ENCODE measurements at regions not wholly inside any gene's neighbourhood (a gene's known extent, or its start where the extent isn't known, plus 50 kb on each side); places are given as distances from the start of the nearest gene placed in this dataset.

DNA sequence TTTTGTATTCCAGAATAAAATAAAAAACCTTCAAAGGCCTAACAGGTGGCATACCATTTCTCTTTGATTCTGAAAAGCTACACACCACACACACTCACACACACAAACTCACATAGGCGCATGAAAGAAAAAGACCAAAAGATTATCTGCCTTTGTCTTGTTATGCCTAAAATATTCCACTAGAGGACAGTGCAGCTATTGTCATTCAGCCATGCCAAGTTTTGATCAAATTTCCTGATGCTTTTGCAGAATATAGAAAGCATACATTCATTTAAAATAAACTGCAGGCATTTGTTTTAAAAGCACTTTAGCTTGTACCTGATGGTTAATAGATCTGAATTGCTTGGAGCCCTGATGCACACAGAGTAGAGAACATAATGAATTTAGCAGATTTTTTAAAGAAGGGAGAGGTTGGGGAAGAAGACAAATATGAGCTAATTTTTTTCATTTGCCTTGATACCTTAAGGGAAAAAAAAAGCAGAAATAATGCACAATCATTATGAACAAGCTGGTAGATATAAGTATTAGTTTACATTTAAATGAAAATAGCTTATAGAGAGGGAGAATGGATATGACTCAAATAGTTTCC is 1766.9 kb upstream of the SEL1L start:
- intact Hi-C loops (cut with DNase I), result no loop called here
- H3K27me3 ChIP-seq, result no peaks in the 10 kb centered on the region
- TF ChIP-seq, protein P1, sequence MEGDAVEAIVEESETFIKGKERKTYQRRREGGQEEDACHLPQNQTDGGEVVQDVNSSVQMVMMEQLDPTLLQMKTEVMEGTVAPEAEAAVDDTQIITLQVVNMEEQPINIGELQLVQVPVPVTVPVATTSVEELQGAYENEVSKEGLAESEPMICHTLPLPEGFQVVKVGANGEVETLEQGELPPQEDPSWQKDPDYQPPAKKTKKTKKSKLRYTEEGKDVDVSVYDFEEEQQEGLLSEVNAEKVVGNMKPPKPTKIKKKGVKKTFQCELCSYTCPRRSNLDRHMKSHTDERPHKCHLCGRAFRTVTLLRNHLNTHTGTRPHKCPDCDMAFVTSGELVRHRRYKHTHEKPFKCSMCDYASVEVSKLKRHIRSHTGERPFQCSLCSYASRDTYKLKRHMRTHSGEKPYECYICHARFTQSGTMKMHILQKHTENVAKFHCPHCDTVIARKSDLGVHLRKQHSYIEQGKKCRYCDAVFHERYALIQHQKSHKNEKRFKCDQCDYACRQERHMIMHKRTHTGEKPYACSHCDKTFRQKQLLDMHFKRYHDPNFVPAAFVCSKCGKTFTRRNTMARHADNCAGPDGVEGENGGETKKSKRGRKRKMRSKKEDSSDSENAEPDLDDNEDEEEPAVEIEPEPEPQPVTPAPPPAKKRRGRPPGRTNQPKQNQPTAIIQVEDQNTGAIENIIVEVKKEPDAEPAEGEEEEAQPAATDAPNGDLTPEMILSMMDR (IDR thresholded peaks at IDR 0.05), result peak in 1 of 3 experiments; percentile 44
- TF ChIP-seq POLR2AphosphoS5 (IDR thresholded peaks at IDR 0.05; ENCODE audit: insufficient read depth in 1 of 2, low read depth in 1 of 2), result no peak
- no peak overlapping the region for H3K4me3 ChIP-seq
- H3K36me3 ChIP-seq, result no peaks in the 10 kb centered on the region
- H3K9me3 ChIP-seq, result no peaks in the 10 kb centered on the region
- no peak for DNase-seq (ENCODE audit: extremely low spot score in 2 of 2)
- no peak overlapping the region for H3K27ac ChIP-seq
- no peaks in the 10 kb centered on the region for H3K4me1 ChIP-seq

DNA sequence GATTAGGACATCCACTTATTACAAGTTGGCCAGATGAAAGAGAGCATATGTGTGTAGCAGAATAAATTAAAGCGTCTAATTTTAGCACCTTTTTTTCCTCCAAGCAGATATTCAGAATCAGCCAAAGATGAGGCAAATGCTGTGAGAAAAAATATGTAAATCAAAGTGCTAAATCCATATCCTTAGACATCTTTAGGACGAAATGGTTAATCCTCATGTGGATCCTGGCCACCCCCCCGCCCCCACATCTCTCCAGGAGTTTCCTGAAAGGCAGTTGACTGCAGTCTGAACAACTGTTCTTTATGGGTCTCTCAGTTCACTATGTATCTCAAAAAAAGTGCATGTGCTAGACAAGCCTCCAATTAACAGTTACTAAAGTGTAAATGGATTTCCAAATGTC is 1768.1 kb upstream of the SEL1L start:
- Histone ChIP-seq H3K9me3 (no peaks in the 10 kb centered on the region), H3K4me3 (no peak overlapping the region), H3K4me1 (no peaks in the 10 kb centered on the region), H3K36me3 (no peaks in the 10 kb centered on the region), H3K27me3 (no peaks in the 10 kb centered on the region), H3K27ac (no peak overlapping the region)
- TF ChIP-seq POLR2A (IDR thresholded peaks at IDR 0.05), result no peak
- TF ChIP-seq POLR2AphosphoS5 (IDR thresholded peaks at IDR 0.05; ENCODE audit: insufficient read depth in 1 of 2, low read depth in 1 of 2), result no peak
- TF ChIP-seq, protein P1 (IDR thresholded peaks at IDR 0.05), result no peak
- intact Hi-C loops (cut with DNase I), result no loop called here
- no peak for DNase-seq (ENCODE audit: extremely low spot score in 2 of 2)

DNA sequence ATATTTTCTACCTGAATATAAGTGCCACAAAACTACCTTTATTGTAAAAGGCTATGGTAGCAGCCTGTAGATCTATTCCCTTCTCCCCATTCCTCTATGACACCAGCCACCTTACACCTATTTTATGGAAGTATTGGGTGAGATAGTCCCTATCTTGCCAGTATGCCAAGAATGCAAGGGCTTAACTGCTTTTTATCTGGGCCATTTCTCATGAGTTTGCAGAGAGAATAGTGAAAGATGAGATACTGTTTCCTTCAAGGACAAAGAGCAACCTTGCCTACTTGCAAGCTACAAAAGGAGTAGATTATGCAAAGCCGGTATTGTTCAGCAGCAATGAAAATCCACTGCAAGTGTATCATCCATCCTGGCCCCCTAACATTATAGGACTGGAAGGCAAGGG is 1775.6 kb upstream of the SEL1L start:
- DNase-seq (ENCODE audit: extremely low spot score in 2 of 2), result no peak
- H3K27me3 ChIP-seq, result no peaks in the 10 kb centered on the region
- intact Hi-C loops (cut with DNase I), result no loop called here
- H3K4me3 ChIP-seq, result no peak overlapping the region
- TF ChIP-seq POLR2AphosphoS5 (IDR thresholded peaks at IDR 0.05; ENCODE audit: insufficient read depth in 1 of 2, low read depth in 1 of 2) (no peak), POLR2A (IDR thresholded peaks at IDR 0.05) (no peak)
- TF ChIP-seq, protein P1 (IDR thresholded peaks at IDR 0.05), result no peak
- H3K27ac ChIP-seq, result no peak overlapping the region
- no peaks in the 10 kb centered on the region for H3K9me3 ChIP-seq
- H3K36me3 ChIP-seq, result no peaks in the 10 kb centered on the region
- H3K4me1 ChIP-seq, result no peaks in the 10 kb centered on the region

DNA sequence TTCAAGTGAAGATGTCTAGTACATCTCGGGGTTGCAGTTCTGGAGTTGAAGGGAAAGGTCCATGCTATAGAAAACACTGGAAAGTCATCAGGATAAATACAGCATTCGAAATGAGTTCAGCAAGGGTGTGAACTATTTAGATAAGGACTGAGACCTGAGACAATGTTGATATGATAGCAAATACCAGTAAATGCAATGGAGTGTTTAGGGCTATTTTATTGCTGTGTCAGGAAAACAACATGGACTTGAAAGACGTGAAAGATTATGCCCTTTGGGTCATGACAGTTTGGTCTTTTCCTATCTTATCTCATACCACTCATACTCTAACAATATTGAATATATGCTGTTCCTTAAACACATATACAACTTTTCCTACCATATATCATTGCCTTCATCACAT is 1776.2 kb upstream of the SEL1L start:
- Histone ChIP-seq H3K27ac (no peak overlapping the region), H3K36me3 (no peaks in the 10 kb centered on the region), H3K4me3 (no peak overlapping the region), H3K27me3 (no peaks in the 10 kb centered on the region), H3K4me1 (no peaks in the 10 kb centered on the region), H3K9me3 (no peaks in the 10 kb centered on the region)
- TF ChIP-seq POLR2A (IDR thresholded peaks at IDR 0.05), result no peak
- TF ChIP-seq POLR2AphosphoS5 (IDR thresholded peaks at IDR 0.05; ENCODE audit: insufficient read depth in 1 of 2, low read depth in 1 of 2), result no peak
- TF ChIP-seq, protein P1 (IDR thresholded peaks at IDR 0.05), result no peak
- intact Hi-C loops (cut with DNase I), result no loop called here
- no peak for DNase-seq (ENCODE audit: extremely low spot score in 2 of 2)

DNA sequence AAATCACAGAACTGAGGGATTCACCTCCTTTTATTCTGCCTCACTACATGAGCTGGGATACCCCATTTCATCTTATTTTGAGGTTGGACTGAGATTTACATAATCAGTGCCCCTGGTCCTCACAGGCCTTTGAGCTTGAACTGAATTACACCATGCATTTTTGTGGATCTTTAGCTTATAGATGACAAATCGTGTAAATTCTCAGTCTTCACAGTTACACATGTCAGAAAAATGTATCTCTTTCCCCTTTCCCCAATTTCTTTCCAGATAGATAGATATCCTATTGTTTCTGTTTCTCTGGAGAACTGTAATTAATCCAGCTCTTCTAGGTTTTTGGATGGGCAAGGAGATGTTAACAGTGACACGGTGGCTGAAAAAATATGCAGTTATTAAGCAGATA is 1778.9 kb upstream of the SEL1L start:
- intact Hi-C loops (cut with DNase I), result no loop called here
- no peaks in the 10 kb centered on the region for H3K36me3 ChIP-seq
- no peak overlapping the region for H3K4me3 ChIP-seq
- no peak overlapping the region for H3K27ac ChIP-seq
- no peaks in the 10 kb centered on the region for H3K9me3 ChIP-seq
- no peaks in the 10 kb centered on the region for H3K4me1 ChIP-seq
- TF ChIP-seq, protein P1 (IDR thresholded peaks at IDR 0.05), result no peak
- no peak for TF ChIP-seq POLR2AphosphoS5 (IDR thresholded peaks at IDR 0.05; ENCODE audit: insufficient read depth in 1 of 2, low read depth in 1 of 2)
- TF ChIP-seq POLR2A (IDR thresholded peaks at IDR 0.05), result no peak
- no peak for DNase-seq (ENCODE audit: extremely low spot score in 2 of 2)
- no peaks in the 10 kb centered on the region for H3K27me3 ChIP-seq

Measured in vagina (tissue), 2 donors.